Gastroesophageal sphincter (tissue), 3 donors: ENCODE measurements at regions not wholly inside any gene's neighbourhood (a gene's known extent, or its start where the extent isn't known, plus 50 kb on each side); places are given as distances from the start of the nearest gene placed in this dataset.

Source experiments
- EP300 ChIP-seq: sonication (generic); formaldehyde crosslinking; IDR thresholded peaks from one replicate; pipeline ENCODE4 v1.6.1; 2017; ENCODE audit warnings: antibody characterized with exemption, mild to moderate bottlenecking
- POLR2A ChIP-seq, 2 donors: fragments of 450-650 bp; IDR thresholded peaks; one replicate each; pipeline ENCODE4 v1.6.1; 2017; ENCODE audit warnings: antibody characterized with exemption in 2 of 2, mild to moderate bottlenecking in 2 of 2, moderate library complexity in 1 of 2
- POLR2AphosphoS5 ChIP-seq: sonication (generic); formaldehyde crosslinking; IDR thresholded peaks from one replicate; pipeline ENCODE4 v1.6.1; 2017; ENCODE audit warnings: antibody characterized with exemption
- TF ChIP-seq, protein P1 (sequence below), 4 experiments: fragments of 200-600 bp in 2 of 4; fragments of 450-650 bp in 2 of 4; sonication (generic) in 1 of 4; IDR thresholded peaks; one replicate each; pipeline ENCODE4 v1.5.1; 2017 to 2019; ENCODE audit warnings: antibody characterized with exemption in 4 of 4, mild to moderate bottlenecking in 2 of 4, moderate library complexity in 2 of 4

DNA sequence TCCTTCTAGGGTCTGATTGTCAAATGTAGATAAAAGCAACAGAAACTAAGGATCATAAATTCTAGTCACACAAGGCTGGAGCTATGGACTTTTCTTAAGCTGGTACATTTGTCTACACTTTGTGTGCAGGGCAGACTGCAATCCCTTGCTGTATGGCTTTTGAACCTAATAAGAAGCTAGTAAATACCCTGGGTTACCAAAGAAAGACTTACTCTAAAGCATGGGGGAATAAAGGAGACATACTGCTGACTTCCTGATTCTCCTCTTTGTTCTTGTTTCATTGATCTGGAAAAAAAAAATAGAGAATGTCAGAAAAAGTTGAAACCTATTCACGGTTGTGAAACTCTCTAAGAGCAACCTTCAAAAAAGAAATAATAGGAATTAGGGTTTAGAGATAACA is 216.6 kb upstream of the TLL1 start:
- TF ChIP-seq, protein P1, sequence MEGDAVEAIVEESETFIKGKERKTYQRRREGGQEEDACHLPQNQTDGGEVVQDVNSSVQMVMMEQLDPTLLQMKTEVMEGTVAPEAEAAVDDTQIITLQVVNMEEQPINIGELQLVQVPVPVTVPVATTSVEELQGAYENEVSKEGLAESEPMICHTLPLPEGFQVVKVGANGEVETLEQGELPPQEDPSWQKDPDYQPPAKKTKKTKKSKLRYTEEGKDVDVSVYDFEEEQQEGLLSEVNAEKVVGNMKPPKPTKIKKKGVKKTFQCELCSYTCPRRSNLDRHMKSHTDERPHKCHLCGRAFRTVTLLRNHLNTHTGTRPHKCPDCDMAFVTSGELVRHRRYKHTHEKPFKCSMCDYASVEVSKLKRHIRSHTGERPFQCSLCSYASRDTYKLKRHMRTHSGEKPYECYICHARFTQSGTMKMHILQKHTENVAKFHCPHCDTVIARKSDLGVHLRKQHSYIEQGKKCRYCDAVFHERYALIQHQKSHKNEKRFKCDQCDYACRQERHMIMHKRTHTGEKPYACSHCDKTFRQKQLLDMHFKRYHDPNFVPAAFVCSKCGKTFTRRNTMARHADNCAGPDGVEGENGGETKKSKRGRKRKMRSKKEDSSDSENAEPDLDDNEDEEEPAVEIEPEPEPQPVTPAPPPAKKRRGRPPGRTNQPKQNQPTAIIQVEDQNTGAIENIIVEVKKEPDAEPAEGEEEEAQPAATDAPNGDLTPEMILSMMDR (IDR thresholded peaks at IDR 0.05): no peak
- TF ChIP-seq EP300 (no peak), POLR2AphosphoS5 (no peak), POLR2A (IDR thresholded peaks at IDR 0.05) (no peak)
